ENCODE measurements at regions not wholly inside any gene's neighbourhood (a gene's known extent, or its start where the extent isn't known, plus 50 kb on each side); places are given as distances from the start of the nearest gene placed in this dataset.

DNA sequence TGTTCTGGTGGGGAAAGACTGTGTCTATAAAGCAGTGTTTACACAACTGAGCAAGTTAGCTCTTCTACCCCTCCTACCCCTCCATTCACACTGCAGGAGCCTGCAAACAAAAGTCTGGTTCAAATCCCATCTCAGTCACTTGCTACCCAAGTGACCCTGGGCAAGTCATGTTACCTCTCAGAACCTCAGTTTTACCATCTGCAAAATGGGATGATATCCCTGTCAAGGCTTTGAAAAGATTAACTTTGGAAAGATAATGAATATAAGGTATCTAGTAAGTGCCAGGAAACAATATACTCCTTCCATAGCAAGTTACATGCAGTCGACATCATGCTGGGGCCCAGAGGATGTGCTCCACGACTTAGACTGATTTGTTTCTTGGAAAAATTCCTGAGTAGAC lies 161.5 kb downstream of the SEC61B start:
- TF ChIP-seq EZH2 (IDR thresholded peaks at IDR 0.05; ENCODE audit: insufficient read depth, poor library complexity, severe bottlenecking) (no peak), EZH2phosphoT487 (IDR thresholded peaks at IDR 0.05; ENCODE audit: insufficient read depth, low read depth) (no peak)
